Stimulated activated naive CD4-positive, alpha-beta T cell (primary cell): ENCODE measurements at regions not wholly inside any gene's neighbourhood (a gene's known extent, or its start where the extent isn't known, plus 50 kb on each side); places are given as distances from the start of the nearest gene placed in this dataset.

ENCODE experiments used
- DNase-seq, 6 experiments: peaks; one replicate each; lab custom pipeline; 2025; lab: John Stamatoyannopoulos, UW

DNA sequence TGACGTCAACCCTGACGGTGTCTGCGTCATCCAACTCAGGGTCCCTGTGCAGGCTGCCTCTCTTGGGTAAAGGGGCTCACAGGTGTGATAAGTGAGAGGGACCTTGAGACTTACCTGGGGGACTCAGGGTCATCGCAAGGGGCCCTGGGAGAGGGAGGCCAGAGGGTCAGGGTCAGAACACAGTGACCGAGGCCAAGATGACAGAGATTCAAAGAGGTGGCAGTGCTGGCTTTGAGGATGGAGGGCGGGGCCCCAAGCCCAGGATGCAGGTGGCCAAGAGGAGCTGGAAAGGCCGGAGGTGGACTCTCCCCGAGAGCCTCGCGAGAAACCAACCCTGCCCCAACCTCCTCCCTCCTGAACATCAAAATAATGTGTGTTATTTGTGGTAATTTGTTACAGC lies 165.2 kb upstream of the PPP2R2D start:
- no peak for DNase-seq

DNA sequence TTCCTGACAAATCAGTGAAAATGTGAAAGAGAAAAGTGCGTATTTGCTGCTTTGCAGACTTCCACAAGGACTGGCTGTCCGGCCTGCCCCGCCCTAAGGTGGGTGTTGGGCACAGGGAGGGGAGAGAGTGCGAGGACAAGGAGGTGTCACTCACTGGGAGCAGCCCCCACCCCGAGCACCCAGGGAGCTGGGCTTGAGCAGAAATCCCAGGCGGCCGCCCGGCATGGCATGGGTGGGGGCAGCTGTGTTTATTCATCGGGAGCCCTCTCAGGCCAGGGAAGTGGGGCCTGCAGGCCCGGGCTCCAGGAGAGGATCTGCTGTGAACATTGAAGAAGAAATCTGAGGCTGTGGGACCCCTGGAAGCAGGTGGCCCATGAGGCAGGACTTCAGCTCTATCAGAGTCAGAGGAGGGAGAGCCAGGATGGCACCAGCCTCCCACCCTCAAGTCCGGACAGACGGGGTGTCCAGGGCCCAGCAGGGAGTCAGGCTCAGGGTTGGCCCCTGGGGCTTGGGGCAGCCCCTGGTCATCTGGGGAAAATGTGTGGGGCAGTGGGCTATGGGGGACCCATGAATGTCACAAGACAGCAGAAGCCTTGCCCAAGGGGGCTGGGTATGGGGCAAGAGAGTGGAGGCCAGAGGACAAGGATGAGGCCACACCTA lies 164.4 kb upstream of the PPP2R2D start:
- DNase-seq = no peak

DNA sequence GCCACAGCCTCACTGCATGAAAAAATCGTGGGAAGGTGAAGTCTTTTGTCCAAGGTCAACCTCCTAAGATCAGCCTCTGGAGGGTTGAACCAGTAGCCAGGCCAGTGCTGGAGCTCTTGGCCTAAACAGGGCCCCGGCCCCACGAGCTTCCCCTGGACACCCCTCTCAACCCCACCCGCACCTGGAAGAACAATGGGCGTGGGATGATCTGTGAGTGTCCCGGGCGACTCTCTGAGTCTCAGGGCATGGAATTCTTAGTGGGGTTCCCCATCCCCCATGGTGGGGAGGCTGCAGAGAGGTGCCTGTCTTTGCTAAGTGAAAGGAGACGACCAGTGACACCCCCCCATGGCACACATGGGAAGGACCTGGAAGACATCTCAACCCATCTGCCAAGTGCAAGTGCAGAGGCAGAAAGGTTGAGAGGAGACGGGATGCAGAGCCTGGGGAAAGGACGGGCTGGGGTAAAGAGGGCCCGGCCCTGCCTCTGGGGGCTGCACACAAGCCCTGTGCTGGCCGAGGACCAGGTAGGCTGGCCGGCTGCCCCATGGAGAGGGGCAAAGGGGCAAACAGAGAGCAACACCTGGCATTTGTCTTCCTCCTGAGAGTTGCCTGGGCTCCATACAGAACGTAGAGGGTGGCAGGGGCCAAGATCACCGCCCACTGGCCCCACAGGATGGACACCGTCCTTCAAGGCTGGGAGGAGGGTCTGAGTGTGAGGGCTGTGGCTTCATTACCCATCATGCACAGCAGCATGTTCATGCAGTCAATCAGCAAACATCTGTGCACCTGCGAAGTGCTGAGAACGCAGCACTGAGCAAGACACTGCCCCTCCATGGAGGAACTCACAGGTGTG lies 163.0 kb upstream of the PPP2R2D start:
- DNase-seq = no peak

DNA sequence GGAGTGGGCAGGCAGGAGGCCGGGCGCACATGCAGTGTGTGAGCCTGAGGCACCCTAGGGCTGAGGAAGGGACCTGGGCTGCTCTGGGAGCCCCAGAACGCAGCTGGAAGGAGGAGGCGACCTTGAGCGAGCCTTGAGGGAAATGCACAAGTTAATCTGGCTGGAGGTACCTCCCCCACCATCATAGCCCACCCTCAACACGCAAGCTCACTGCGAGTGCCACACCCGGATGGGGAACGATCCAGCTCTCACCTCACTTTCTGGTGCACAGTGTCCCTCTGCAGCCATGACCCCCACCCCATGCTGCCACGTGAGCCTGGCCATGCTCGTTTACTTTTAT lies 162.4 kb upstream of the PPP2R2D start:
- DNase-seq = no peak

DNA sequence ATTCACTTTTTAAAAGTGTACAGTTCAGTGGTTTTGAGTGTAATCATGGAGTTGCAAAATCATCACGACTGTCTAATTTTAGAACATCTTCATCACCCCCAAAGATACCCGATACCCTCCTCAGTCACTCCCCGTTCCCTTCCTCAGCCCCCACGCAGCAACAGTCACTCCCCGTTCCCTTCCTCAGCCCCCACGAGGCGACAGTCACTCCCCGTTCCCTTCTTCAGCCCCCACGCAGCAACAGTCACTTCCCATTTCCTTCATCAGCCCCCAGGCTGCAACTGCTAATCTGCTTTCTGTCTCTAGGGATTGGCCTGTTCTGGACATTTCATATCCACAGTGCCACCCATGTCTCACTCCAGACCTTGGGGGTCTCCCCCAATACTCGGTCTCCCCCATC lies 161.6 kb upstream of the PPP2R2D start:
- no peak for DNase-seq

DNA sequence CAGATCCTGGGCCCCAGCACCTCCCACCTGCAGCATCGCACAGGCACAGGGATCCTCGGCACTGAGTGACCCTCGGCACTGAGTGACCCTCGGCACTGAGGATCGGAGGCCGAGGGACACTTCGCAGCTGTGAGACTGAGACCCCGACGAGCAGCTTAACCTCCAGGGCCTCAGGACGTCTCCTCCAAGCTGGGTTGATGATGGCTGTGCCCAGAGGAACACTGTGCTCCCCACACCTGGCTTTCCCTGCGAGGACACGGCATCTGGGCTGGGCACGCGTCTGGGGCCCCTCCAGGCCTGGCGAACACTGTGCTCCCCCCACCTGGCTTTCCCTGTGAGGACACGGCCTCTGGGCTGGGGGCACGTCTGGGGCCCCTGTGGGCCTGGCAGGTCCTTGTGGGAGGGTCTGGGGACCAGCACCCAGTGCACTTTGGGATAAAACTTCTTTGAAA lies 158.3 kb upstream of the PPP2R2D start:
- DNase-seq = no peak

DNA sequence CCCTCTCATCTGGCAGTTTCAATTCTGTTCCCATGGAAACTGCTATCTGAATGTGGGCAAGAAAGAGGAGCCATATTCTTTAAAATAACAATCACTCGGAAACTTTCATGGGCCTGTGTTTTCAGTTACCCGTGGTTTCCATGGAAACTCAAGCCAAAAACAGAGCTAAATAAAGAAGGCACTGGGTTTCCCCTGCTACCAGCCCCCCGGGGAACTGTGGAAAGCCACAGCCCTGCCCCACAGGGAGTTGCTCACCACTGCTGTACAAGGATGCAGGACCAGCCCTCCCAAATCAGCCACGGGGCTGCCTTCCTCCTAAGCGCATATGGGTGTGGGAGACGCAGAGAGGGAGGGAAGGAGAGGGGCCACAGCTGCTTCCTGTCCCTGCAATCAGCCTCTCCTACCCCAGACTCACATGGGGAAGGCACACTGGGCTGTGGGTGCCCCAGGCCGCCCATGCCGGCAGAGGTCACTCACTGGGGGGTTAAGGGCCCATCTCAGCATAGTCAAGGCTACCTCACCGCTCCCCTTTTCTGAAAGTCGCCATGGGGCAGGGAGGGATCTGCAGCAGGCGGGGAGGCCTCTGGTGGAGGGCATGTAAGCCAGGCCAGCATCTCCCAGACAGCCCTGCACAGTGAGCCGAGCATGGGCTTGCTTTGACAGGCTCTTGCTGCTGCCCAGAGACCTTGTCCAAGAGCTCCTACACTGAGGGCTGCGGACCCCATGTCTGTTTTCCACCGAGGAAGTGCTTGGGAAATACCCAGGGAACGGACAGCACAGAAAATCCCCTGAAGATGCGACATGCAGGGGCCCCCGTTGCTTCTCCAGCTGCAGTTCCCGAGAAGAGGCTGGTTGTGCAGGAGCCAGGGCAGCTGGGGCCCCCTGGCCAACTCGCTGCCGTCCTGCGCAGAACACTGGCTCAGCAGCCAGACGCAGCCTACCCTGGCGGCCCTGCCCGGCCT lies 157.3 kb upstream of the PPP2R2D start:
- no peak for DNase-seq

DNA sequence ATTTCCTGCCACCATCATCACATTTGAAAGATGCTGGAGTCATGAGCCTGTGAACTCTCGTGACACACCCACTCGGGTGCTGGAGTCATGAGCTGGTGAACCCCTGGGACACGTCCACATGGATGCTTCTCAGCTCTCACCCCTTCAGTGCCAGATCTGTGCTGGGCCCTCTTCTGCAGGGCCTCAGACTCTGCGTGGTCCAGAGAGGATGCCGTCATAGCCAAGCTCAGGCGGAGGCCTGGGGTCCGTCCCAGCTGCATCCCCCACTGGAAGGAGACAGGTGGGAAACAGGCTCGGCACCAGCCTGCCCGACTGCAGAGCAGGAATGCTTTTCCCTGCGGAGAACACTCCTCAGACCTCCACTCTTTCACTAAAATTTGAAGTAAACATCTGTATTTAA lies 156.5 kb upstream of the PPP2R2D start:
- no peak for DNase-seq

DNA sequence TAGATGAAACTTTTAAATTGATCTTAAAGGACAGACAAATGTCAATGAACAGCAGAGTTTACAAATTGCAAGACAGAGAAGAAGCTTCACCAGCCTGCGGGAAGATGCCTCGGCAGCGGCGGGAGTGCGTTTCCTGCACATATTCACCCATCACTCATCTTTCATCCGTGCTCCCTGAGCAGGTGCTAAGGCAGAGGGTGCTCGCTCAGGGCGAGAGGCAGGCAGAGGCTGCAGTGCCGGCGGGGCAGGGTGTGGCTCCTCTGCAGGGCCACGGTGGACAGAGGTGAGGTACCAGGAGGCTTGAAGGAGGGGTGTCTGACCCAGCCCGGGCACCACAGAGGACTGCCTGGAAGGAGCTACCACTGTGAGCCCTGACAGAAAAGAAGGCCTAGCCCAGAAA lies 155.2 kb upstream of the PPP2R2D start:
- DNase-seq = no peak

DNA sequence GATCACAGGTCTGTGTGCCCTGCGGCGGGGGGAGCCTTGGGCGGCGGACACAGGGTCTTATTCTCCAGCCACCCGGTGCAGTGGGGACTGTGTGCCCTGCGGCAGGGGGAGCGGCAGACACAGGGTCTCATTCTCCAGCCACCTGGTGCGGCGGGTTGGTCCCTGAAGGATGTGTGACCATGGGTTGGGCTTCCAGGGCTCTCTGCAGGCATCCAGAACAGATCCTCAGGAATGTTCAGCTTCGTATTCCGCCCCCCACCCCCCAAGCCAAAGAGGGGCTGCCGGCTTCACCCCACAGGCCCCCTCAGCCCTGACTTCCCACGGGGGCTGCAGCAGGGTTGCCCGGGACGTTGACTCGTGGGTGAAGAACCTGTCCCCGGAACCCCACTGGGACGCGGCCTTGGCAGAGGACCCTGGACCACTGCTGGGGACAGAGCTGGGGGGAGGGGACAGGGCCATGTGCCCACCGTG lies 154.5 kb upstream of the PPP2R2D start:
- DNase-seq = no peak

DNA sequence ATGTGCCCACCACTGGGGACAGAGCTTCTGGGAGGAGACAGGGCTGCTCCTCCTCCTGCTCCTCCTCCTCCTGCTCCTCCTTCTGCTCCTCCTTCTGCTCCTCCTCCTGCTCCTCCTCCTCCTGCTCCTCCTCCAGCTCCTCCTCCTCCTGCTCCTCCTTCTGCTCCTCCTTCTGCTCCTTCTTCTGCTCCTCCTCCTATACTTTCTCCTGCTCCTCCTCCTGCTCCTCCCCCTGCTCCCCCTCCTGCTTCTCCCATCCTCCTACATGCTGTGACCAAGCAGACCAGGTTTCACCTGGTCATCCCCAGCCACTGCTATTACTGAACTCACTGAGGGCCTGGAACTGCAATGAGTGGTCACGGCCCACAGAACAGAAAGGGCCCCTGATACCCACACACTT lies 154.0 kb upstream of the PPP2R2D start:
- DNase-seq = no peak

DNA sequence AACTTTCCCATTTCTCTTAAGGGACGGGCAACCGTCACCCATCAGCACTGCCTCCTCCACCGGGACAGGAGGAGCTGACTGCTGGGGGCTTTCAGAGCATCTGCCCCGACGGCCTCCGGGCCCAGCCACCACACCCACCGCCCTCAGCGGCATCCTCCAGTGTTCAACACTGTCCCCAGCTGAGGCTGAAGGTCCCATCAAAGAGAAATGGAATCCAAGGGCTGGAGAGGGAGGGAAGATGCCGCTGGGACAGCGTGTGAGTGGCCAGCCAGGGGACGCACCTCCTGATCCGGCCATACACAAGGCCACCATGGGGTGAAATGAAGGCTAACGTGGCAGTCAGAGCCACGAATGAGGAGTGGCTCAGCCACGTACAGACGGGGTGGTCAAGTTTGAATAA lies 153.6 kb upstream of the PPP2R2D start:
- DNase-seq = no peak

DNA sequence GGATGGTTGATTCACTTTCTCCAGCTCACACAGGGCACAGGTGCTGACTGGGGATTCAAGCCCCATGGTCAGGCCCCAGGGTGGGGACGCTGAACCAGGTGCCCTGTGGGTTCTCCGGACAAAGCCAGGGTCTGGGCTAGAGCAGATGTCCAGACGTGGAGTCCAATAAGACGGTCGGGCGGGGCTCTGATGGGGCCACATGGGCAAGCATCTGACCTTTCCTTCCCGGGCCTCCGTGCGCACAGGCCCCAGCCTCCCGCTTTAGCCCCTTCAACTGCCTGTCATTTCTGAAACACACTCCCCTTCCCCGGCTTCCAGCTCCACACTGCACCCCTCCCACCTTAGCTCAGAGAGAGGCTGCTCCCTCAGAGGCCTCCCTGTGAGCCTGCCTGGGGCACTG lies 153.0 kb upstream of the PPP2R2D start:
- no peak for DNase-seq

DNA sequence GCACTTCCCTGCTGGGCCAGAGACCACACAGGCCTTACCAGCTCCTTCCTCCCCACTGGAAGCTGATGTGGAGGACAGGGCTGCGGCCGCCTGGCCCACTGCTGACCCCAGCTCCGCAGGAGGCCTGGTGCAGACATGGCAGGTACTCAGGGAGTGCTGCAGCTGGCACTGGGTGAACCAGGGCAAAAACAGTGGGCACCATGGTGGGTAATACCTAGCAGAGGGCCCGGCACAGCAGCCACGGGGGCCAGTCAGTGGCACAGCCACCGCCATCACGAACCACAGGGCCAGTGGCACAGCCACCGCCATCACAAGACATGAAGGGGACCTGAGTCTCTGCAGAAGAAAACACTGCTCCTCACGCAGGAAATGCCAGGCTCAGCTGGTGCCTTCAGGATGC lies 152.6 kb upstream of the PPP2R2D start:
- no peak for DNase-seq

DNA sequence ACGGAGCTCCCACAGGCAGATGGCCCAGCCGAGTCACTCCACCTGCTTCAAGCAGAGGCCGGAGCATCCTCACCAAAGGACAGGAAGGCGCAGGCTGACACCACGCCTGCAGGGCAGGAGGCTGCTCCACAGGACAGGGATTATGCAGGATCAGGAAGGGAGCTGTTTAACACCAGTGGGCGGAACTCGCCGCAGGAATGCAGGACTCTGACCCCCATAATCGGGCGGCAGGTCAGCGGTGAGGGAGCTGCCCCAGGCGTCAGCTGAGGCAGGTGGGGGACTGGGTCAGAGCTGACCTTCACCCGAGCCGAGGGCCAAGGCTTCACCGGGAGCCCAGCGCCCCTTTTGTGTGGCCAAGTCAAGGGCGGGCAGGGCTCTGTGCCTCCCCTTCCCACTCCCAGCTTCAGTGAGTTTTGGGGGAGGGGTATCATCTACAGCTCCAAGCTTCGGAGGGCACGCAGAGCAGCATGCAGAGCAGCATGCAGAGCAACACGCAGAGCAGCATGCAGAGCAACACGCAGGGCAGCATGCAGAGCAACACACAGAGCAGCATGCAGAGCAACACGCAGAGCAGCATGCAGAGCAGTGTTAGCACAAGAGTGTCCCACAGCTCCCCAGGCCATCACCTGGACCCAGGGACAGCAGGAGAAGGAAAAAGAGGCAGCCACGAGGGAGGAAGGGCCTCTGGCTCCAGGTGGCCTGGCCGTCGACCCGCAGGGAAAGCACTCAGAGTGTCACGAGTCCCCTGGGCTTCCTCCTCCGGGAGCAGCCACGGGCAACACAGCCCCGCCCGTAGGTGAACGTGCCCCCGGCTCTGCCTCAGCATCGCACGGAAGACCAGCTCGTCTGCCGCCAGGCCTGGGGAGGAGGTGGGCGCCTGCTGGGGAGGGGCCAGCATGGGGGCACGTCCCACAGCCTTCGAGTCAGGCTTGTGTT lies 151.7 kb upstream of the PPP2R2D start:
- DNase-seq = no peak

DNA sequence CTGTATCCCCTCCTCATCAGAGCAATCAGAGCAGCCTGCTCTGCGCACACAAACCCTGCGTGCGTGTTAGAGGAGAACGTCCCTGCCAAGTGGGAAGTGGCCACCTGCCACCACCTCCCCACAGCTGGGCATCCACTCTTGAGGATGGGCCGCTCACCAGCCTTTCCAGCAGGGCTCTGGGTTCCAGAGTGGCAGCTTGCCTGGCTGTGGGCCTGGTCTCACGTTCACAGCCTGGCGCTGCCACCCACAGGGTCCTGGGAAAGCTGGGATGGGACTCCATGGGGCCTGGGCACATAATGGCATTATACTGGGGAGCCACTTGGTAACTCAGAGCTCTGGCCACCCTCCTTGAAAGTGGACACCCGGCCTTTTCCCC lies 151.1 kb upstream of the PPP2R2D start:
- no peak for DNase-seq

DNA sequence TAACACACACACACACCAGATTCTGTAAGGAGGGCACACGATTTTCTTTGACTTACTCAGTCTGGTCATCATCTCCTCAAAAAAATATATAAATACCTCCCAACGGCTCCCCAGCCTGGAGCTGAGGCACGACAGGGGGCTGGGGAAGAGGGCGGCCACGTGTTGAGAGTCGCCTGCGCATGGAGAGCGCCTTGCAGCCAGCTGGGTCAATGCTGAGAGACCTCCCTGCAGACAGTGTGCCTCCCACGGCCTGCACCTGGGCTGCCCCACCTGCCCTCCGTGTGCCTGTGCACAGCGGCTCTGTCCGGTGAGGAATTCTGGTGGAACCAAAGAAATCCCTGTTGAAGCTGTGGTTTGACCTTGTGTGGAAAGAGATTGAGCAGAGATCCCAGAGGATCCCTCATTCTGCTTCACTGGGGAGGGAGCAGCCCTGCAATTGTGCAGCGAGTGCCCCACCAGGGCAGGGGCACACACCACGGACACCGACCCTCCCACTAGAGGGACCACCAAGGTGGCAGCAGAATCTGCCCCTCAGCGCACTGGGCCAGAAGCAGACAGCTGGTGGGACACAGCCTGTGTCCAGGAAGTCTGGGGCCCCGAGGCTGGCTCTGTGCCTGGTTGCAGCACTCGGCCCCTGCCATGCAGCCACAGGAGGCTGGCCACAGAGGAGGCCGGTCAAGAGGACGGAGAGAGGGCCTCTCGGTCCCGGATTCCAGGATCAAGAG lies 150.5 kb upstream of the PPP2R2D start:
- DNase-seq = no peak

DNA sequence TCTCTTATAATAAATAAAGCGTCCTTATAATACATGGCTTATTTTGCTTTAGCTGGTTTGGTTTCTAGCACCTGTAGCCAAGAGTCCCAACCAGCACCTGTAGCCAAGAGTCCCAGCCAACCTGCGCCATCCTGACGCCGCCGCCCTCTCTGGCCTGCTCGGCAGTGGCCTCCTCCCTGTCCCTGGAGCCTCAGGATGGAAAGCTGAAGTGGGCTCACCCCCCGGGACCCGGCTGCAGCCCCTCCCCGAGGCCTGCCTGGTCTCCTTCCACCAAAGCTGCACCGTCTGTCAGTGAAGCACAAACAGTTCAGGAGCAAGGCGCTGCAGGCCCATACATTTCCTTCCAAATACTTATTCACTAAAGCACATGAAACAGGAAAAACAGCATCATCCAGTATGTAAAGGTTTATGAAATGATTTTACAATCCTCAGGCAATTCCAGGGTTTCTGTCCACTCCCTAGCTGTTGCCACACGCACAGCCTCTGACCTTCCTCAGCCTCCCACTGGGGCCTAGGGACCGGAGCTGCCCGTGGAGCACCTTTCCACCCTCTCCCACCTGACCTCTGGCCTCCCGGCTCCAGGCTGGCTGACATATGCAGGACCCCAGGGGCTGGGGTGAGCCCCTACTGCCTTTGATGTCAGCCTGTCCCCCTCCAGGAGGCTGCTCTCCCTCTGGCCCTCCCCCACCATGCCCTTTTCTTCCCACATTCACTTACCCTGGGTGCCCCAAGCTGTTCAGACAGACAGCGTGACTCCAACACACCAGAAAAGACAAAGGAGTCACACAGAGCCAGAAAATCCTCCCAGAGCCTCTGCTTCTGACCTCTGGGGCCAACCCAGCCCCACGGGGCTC lies 149.6 kb upstream of the PPP2R2D start:
- DNase-seq = no peak

DNA sequence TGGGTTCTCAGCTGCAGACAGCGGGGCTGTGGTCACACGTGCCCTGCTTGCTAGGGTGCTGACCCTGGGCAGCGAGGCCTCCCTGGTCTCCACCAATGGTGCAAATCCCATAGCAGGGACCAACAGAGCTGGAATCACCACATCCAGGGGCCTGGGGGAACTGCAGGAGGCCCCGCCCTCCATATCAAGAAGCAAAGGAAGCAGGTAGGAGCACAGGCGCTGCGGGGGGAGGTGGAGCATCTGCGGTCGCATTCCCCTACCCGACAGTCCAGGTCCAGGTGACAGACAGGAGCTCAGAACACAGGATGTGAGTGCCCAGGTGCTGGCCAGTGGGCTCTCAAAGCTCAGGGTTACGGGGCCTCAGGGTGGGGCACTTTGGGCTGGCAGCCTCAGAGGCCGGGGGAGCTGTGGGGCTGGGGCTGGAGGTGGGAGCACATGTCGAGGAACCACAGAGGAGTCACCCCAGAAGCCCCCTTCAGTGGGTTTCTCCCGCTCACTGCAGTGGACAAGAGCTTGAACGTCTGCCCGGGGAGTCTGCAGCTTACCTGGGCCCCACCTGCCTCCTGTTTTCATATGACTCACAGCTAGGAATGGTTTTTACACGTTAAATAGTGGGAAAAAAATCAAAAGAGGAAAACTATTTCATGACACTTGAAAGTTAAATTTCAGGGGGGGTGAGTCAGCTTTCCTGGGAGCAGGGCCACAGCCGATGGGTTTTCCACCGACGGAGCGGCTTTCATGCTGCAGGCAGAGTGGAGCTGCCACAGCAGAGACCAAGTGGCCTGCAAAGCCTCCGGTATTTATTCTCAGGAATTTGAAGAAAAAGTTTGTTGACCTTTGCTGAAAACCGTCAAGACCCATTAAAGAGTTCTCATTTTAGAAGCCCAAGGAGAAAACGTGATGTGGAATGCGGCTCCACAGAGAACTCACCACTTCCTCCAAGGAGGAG lies 148.7 kb upstream of the PPP2R2D start:
- no peak for DNase-seq
